Tibial artery (tissue), 4 donors: ENCODE measurements at regions not wholly inside any gene's neighbourhood (a gene's known extent, or its start where the extent isn't known, plus 50 kb on each side); places are given as distances from the start of the nearest gene placed in this dataset.

Source experiments
- DNase-seq, 2 donors: peaks; one replicate each; pipeline ENCODE4 v3.0.0-alpha.2; 2019
- H3K27ac ChIP-seq, 2 donors: fragments of 200-600 bp; sonication (generic) in 1 of 2; 1 replicate in 1 of 2; 2 replicates in 1 of 2; pipeline ENCODE4 v1.5.1; 2018 to 2019; ENCODE audit warnings: mild to moderate bottlenecking in 1 of 2
- H3K27me3 ChIP-seq, 2 donors: fragments of 200-600 bp; sonication (generic) in 1 of 2; one replicate each; pipeline versions ENCODE4 v1.5.1 to v1.6.0; 2016 to 2019
- H3K36me3 ChIP-seq, 3 donors: fragments of 200-600 bp; sonication (generic) in 2 of 3; one replicate each; pipeline ENCODE4 v1.5.1; 2016 to 2019; ENCODE audit warnings: mild to moderate bottlenecking in 2 of 3
- H3K4me1 ChIP-seq, 4 donors: fragments of 200-600 bp; sonication (generic) in 2 of 4; 1 replicate in 3 of 4; 2 replicates in 1 of 4; pipeline ENCODE4 v1.5.1; 2016 to 2019
- H3K4me3 ChIP-seq, 2 donors: fragments of 200-600 bp; sonication (generic) in 1 of 2; 1 replicate in 1 of 2; 2 replicates in 1 of 2; pipeline ENCODE4 v1.5.1; 2018 to 2019; ENCODE audit warnings: mild to moderate bottlenecking in 2 of 2
- H3K9me3 ChIP-seq, 3 donors: fragments of 200-600 bp; sonication (generic) in 1 of 3; one replicate each; pipeline ENCODE4 v1.5.1; 2016 to 2019
- intact Hi-C: fragments of 100-400 bp; cut with DNase I; formaldehyde crosslinking; loops from one replicate; pipeline ENCODE4 v1.15.0; 2023; ENCODE audit warnings: low total_unique reads
- TF ChIP-seq, protein P1 (sequence below), 2 experiments: fragments of 200-600 bp in 1 of 2; fragments of 450-650 bp in 1 of 2; IDR thresholded peaks; one replicate each; pipeline ENCODE4 v1.5.1; 2017 to 2019; ENCODE audit warnings: antibody characterized with exemption in 2 of 2, mild to moderate bottlenecking in 1 of 2, moderate library complexity in 1 of 2

DNA sequence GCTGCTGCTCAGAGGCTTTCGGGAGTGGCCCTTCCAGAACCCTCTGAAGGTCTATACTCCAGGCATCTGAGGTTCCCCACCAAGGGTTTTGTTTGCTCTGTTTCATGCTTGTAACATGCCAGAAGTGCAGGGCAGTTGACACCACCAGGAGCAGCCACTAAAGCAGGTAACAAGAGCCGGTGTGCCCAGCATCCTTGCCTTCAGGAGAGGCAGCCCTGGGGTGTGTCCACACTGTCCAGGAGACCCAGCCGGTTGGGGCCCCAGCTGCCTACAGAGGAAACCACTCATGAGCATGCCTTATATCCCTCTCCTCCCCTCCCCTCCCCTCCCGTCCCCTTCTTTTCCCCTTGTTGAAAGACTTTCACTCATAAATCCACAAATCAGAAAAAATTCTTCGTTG lies 93.1 kb downstream of the CD8B2 start:
- no peak overlapping the region for H3K4me3 ChIP-seq
- H3K9me3 ChIP-seq: no peaks in the 10 kb centered on the region
- intact Hi-C loops: no loop called here
- H3K4me1 ChIP-seq: peaks cover 0 to 27% (median 18%) of the 10 kb centered on the region in 4 donors
- TF ChIP-seq, protein P1, sequence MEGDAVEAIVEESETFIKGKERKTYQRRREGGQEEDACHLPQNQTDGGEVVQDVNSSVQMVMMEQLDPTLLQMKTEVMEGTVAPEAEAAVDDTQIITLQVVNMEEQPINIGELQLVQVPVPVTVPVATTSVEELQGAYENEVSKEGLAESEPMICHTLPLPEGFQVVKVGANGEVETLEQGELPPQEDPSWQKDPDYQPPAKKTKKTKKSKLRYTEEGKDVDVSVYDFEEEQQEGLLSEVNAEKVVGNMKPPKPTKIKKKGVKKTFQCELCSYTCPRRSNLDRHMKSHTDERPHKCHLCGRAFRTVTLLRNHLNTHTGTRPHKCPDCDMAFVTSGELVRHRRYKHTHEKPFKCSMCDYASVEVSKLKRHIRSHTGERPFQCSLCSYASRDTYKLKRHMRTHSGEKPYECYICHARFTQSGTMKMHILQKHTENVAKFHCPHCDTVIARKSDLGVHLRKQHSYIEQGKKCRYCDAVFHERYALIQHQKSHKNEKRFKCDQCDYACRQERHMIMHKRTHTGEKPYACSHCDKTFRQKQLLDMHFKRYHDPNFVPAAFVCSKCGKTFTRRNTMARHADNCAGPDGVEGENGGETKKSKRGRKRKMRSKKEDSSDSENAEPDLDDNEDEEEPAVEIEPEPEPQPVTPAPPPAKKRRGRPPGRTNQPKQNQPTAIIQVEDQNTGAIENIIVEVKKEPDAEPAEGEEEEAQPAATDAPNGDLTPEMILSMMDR (IDR thresholded peaks at IDR 0.05): no peak
- no peak for DNase-seq
- H3K27me3 ChIP-seq: peaks cover 0 to 13% of the 10 kb centered on the region in 2 donors
- H3K36me3 ChIP-seq: no peaks in the 10 kb centered on the region
- no peak overlapping the region for H3K27ac ChIP-seq

DNA sequence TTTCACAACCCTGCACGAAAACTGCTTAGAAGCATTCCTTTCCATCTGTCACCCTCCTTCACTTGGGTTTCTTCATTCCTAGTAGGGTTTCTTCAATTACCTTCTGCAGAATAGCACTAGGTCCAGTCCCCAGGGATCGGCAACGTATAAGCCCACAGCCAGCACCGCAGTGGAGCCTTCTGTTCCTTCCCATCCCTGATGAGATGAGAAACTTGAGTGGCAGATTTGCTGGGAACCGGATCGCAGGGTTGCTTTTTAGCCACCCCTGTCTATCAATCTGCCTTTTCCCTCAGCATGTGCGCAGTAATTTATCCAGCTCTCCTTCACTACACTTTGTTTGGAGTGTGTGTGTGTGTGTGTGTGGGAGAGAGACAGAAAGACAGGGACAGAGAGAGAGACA lies 94.2 kb downstream of the CD8B2 start:
- no peak overlapping the region for H3K4me3 ChIP-seq
- H3K4me1 ChIP-seq: peaks cover 0 to 18% (median 12%) of the 10 kb centered on the region in 4 donors
- H3K27ac ChIP-seq: no peak overlapping the region
- intact Hi-C loops: no loop called here
- no peak for DNase-seq
- H3K27me3 ChIP-seq: peaks cover 0 to 17% of the 10 kb centered on the region in 2 donors
- H3K36me3 ChIP-seq: no peaks in the 10 kb centered on the region
- TF ChIP-seq, protein P1 (IDR thresholded peaks at IDR 0.05): no peak
- no peaks in the 10 kb centered on the region for H3K9me3 ChIP-seq

DNA sequence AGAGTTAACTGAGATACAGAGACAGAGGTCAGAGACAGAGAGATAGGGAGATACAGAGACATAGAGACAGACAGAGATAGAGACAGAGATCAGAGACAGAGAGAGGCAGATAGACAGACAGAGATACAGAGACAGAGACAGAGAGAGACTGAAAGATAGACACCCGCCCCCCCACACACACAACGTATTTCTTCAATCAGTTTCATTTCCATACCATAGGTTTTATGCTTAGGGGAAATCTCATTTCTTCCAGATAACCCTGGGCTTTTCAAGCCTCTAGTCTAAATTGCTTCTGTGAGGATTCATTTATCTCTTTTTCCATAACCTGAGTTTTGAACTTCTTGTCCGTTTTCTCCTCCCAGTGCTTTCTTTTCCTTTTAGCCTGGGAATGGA lies 94.6 kb downstream of the CD8B2 start:
- Histone ChIP-seq H3K4me3 (peak overlapping the region; percentile 32 to 44), H3K4me1 (peaks cover 0 to 14% (median 10%) of the 10 kb centered on the region in 4 donors), H3K36me3 (no peaks in the 10 kb centered on the region), H3K9me3 (no peaks in the 10 kb centered on the region), H3K27ac (no peak overlapping the region), H3K27me3 (peaks cover 0 to 17% of the 10 kb centered on the region in 2 donors)
- intact Hi-C loops: loop anchor here (2.0 kb wide), 1 partner anchor 479 kb away; no protein-coding TSS in a partner anchor
- no peak for DNase-seq
- TF ChIP-seq, protein P1 (IDR thresholded peaks at IDR 0.05): no peak

DNA sequence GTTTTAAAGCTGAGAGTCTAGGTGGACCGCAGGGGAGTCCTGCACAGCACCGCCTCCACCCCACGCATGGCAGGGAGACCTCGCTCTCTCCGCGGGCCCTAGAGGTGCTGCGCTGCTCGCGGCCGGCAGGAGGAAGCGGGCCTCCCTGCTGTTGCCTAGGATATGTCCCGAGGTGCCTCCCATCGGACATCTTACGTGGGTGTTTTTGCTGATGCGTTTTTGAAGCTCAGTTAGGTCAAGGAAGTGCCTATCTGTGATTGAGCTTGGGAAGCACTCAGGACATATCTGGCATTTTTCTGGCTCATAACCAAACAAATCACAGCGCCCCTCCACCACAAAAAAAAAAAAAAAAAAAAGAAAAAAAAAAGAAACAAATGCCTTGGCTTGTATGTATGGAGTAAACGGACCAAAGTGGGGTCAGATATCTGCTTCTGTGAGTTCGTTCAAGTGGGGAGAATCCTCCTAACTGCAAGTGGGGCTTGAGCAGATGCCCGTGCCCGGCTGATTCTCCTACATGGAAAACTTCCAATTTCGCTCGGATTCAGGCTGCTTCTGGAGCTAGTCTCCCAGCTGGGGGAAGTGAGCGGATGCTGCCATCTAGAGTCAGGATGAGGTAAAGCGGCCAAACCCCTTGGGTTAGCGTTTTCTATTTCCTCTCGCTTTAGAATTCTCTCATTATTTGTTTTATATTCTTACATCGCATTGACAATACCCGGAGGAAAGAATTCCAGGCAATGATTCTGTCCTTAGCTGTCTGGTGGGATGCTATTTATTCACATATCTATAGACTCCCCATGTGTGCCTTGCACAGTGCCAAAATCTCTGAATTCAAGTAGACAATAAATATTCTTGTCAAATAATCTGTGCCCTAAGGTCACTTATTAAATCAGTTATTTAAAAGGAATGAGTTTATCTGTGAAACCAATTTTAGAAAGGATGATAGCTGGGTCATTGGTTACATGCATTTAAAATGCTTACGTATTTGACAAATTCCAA lies 95.3 kb downstream of the CD8B2 start:
- no peak overlapping the region for H3K27ac ChIP-seq
- DNase-seq: peak; percentile 67 to 86
- peak overlapping the region; percentile 32 to 44 for H3K4me3 ChIP-seq
- H3K9me3 ChIP-seq: no peaks in the 10 kb centered on the region
- H3K27me3 ChIP-seq: peaks cover 0 to 17% of the 10 kb centered on the region in 2 donors
- TF ChIP-seq, protein P1 (IDR thresholded peaks at IDR 0.05): peak; percentile 77 to 83
- H3K36me3 ChIP-seq: no peaks in the 10 kb centered on the region
- H3K4me1 ChIP-seq: peaks cover 0 to 7% (median 3%) of the 10 kb centered on the region in 4 donors
- intact Hi-C loops: loop anchor here (2.0 kb wide), 1 partner anchor 480 kb away; no protein-coding TSS in a partner anchor

DNA sequence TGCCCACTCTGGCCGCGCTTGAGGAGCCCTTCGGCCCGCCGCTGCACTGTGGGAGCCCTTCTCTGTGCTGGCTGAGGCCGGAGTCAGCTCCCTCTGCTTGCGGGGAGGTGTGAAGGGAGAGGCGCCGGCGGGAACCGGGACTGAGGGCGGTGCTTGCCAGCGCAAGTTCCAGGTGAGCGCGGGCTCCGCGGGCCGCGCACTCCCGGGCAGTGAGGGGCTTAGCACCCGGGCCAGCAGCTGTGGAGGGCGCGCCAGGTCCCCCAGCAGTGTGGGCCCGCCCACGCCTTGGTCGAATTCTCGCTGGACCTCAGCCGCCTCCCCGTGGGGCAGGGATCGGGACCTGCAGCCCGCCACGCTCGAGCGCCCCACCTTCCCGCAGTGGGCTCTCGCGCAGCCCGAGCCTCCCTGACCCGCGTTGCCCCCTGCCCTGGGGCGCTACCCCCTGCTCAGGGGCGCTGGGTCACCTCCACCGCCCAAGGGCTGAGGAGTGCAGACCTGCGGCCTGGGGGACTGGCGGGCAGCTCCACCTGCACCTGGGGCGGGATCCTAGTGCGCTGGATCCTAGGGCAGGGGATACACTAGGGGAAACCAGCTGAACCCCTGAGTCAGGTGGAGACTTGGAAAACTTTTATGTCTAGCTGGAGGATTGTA lies 97.3 kb downstream of the CD8B2 start:
- Histone ChIP-seq H3K4me1 (peaks cover 0 to 5% (median 3%) of the 10 kb centered on the region in 4 donors), H3K36me3 (no peaks in the 10 kb centered on the region), H3K27me3 (peaks cover 0 to 17% of the 10 kb centered on the region in 2 donors), H3K4me3 (no peak overlapping the region), H3K27ac (no peak overlapping the region), H3K9me3 (no peaks in the 10 kb centered on the region)
- TF ChIP-seq, protein P1 (IDR thresholded peaks at IDR 0.05): no peak
- no peak for DNase-seq
- intact Hi-C loops: no loop called here
